Nephron (organoid): ENCODE measurements at regions not wholly inside any gene's neighbourhood (a gene's known extent, or its start where the extent isn't known, plus 50 kb on each side); places are given as distances from the start of the nearest gene placed in this dataset.

Experiments used
- H3K27ac Mint-ChIP-seq, 3 experiments: 2 replicates each; pipeline ENCODE4 v1.8.0; 2020; ENCODE audit warnings: mixed read lengths in 3 of 3, mild to moderate bottlenecking in 2 of 3, moderate library complexity in 1 of 3
- H3K27me3 Mint-ChIP-seq: 2 replicates; pipeline ENCODE4 v1.8.0; 2021; ENCODE audit warnings: low read depth, mild to moderate bottlenecking, moderate library complexity, mixed read lengths
- H3K36me3 Mint-ChIP-seq: 2 replicates; pipeline ENCODE4 v1.8.0; 2020; ENCODE audit warnings: low read depth, mixed read lengths
- H3K4me1 Mint-ChIP-seq: 2 replicates; pipeline ENCODE4 v1.8.0; 2020; ENCODE audit warnings: mixed read lengths
- H3K4me3 Mint-ChIP-seq, 3 experiments: 2 replicates each; pipeline ENCODE4 v1.8.0; 2020; ENCODE audit warnings: mild to moderate bottlenecking in 3 of 3, mixed read lengths in 3 of 3, moderate library complexity in 2 of 3
- H3K9me3 Mint-ChIP-seq: 2 replicates; pipeline ENCODE4 v1.8.0; 2020; ENCODE audit warnings: mixed read lengths
- TF ChIP-seq, protein P1 (sequence below), 3 experiments: fragments of 200-600 bp; sonication (generic); IDR thresholded peaks; one replicate each; pipeline ENCODE4 v1.5.0; 2021; ENCODE audit warnings: antibody characterized with exemption in 3 of 3; ENCODE audit not compliant: unreplicated experiment in 3 of 3

DNA sequence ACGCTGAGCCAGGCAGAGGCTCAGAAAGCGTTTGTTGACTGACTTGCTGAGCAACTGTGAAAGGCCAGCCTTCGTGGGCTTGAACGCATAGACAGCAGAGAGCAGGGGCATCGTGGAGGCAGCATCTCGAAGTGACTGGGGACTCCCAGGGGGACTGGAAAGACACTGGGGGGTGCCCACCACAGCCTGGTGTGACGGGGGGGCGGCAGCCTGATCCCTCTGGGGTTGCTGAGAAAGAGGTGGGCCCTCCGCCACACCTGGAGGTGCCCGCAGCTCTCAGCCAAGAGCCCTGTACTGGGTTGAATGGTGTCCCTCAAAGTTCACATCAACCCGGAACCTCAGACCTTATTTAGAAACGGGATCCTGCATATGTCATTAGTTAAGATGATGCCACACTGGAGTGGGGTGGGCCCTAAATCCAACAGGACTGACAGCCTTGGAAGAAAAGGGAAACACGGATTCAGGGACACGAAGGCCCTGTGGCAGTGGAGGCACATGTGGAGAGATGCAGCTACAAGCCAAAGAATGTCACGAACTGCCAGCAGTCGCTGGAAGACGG, 84.6 kb downstream of the RFLNA start:
- H3K27me3 Mint-ChIP-seq, result peaks cover 3% of the 10 kb centered on the region
- H3K9me3 Mint-ChIP-seq, result no peaks in the 10 kb centered on the region
- TF ChIP-seq, protein P1, sequence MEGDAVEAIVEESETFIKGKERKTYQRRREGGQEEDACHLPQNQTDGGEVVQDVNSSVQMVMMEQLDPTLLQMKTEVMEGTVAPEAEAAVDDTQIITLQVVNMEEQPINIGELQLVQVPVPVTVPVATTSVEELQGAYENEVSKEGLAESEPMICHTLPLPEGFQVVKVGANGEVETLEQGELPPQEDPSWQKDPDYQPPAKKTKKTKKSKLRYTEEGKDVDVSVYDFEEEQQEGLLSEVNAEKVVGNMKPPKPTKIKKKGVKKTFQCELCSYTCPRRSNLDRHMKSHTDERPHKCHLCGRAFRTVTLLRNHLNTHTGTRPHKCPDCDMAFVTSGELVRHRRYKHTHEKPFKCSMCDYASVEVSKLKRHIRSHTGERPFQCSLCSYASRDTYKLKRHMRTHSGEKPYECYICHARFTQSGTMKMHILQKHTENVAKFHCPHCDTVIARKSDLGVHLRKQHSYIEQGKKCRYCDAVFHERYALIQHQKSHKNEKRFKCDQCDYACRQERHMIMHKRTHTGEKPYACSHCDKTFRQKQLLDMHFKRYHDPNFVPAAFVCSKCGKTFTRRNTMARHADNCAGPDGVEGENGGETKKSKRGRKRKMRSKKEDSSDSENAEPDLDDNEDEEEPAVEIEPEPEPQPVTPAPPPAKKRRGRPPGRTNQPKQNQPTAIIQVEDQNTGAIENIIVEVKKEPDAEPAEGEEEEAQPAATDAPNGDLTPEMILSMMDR (IDR thresholded peaks at IDR 0.05; ENCODE audit: unreplicated experiment in 3 of 3), result no peak
- peaks cover 41% of the 10 kb centered on the region for H3K4me1 Mint-ChIP-seq
- peaks cover 46% of the 10 kb centered on the region for H3K36me3 Mint-ChIP-seq
- peak overlapping the region; percentile 73 to 94 (median 88) for H3K27ac Mint-ChIP-seq
- no peak overlapping the region for H3K4me3 Mint-ChIP-seq

DNA sequence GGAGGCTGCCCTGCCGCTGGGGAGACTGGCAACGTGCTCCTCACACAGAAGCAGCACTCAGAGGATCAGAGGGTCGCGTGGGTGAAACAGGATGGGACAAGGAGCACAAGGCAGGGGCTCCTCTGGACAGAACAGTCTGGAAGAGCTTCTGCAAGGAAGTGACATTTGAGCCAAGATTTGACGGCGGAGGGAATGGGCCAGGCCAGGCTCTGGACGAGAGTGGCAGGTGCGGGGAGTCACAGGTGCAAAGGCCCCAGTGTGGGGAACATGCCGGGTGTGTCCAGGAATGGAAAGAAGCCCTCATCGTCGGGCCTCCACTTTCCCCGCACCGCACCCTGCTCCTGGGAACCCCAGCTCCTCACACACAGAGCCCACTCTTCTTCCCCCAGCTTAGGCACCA, 84.0 kb downstream of the RFLNA start:
- peaks cover 41% of the 10 kb centered on the region for H3K4me1 Mint-ChIP-seq
- no peaks in the 10 kb centered on the region for H3K9me3 Mint-ChIP-seq
- no peak overlapping the region for H3K4me3 Mint-ChIP-seq
- peaks cover 3% of the 10 kb centered on the region for H3K27me3 Mint-ChIP-seq
- TF ChIP-seq, protein P1 (IDR thresholded peaks at IDR 0.05; ENCODE audit: unreplicated experiment in 3 of 3), result no peak
- H3K36me3 Mint-ChIP-seq, result peaks cover 46% of the 10 kb centered on the region
- H3K27ac Mint-ChIP-seq, result peak overlapping the region in 2 of 3 experiments; percentile 76 to 88

DNA sequence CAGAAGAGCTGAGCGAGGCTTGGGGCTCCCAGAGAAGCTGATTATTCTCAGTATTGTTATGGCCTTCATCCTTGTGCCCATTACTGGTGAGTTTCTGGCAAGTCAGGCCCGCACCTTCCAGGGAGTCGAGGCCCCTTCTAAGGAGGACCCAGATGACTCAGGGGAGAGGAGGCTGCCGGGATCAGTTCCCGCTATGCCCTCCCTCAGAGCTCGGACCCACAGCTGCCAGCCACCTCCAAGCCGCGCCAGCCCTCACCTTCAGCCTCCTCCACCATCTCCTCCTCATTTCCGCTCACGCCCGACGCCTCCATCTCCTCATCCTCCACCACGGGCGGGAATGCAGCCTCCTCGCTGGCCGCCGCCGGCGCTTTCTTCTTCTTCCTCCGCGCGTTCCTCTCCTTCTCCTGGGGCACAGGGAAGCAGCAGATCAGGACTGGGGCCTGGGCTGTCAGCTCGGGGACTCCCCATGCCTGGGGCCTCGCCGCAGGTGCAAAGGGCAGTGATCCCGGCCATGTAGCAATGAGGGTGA, 83.2 kb downstream of the RFLNA start:
- TF ChIP-seq, protein P1 (IDR thresholded peaks at IDR 0.05; ENCODE audit: unreplicated experiment in 3 of 3), result no peak
- no peaks in the 10 kb centered on the region for H3K9me3 Mint-ChIP-seq
- no peak overlapping the region for H3K27ac Mint-ChIP-seq
- H3K27me3 Mint-ChIP-seq, result peaks cover 3% of the 10 kb centered on the region
- H3K4me1 Mint-ChIP-seq, result peaks cover 41% of the 10 kb centered on the region
- H3K4me3 Mint-ChIP-seq, result no peak overlapping the region
- H3K36me3 Mint-ChIP-seq, result peaks cover 40% of the 10 kb centered on the region

DNA sequence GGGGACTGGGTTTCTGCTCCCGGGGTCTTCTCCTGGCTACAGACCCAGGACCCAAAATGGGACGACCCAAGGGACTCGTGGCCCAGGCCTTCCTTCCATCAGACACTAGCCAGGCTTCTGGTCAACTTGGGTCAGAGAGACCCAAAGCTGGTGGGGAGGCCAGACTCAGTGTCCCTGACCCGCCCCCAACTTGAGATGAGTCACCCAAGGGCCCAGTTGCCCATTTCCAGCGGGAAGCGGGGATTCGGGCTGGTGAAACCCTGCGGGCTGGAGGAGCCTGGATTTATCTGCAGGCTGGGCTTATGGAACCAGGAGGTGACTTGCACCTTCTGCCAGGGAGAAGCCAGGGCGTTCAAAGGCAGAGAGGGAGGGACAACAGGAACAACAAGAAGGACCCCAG, 81.5 kb downstream of the RFLNA start:
- H3K27ac Mint-ChIP-seq, result peak overlapping the region in 1 of 3 experiments; percentile 22
- H3K27me3 Mint-ChIP-seq, result peaks cover 3% of the 10 kb centered on the region
- TF ChIP-seq, protein P1 (IDR thresholded peaks at IDR 0.05; ENCODE audit: unreplicated experiment in 3 of 3), result no peak
- no peak overlapping the region for H3K4me3 Mint-ChIP-seq
- peaks cover 29% of the 10 kb centered on the region for H3K4me1 Mint-ChIP-seq
- H3K36me3 Mint-ChIP-seq, result peaks cover 40% of the 10 kb centered on the region
- no peaks in the 10 kb centered on the region for H3K9me3 Mint-ChIP-seq

DNA sequence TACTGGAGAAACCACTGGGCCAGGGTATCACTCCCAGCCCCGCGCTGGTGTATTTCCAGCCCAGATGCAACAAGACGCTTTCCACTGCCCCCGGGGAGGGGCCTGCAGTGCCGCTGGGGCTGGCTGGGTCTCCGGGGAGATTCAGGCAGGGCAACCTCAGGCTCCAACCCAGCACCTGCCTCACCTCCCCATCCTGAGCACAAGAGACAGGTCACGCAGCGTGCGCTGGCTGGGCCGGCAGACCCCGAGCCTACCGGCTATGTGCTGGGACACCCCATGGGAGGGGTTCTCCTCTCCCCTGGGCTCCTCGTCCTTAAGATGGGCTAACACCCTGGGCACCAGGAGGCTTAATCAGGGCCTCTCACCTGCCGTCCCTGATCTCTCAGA, 80.9 kb downstream of the RFLNA start:
- Mint-ChIP-seq H3K27ac (no peak overlapping the region), H3K36me3 (peaks cover 39% of the 10 kb centered on the region), H3K9me3 (no peaks in the 10 kb centered on the region), H3K27me3 (peaks cover 3% of the 10 kb centered on the region), H3K4me1 (peaks cover 23% of the 10 kb centered on the region), H3K4me3 (no peak overlapping the region)
- TF ChIP-seq, protein P1 (IDR thresholded peaks at IDR 0.05; ENCODE audit: unreplicated experiment in 3 of 3), result no peak
